ENCODE measurements at regions not wholly inside any gene's neighbourhood (a gene's known extent, or its start where the extent isn't known, plus 50 kb on each side); places are given as distances from the start of the nearest gene placed in this dataset.
"Not testable (repeated sequence)": the region's sequence is repeated elsewhere in the genome, so short reads cannot be mapped to it uniquely, and the experiment has no call there.

DNA sequence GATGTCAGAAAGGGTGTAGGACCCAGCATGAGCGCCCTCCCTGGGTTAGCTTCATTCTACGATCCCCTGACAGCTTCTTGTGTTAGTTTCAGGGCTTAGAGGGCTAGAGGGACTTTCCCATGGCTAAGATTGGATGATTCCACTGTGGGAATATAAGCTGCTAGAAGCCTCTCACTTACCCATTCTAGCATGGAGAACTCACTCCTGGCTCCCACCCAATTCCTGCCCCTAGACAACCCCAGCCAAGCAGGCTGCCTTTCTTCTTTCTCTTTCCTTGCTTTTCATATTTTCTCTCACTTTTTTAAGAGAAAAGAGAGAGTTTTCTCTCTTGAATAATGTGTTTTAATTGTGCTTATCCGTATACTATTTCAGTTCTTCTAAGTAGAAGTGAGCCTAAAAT lies 335.1 kb upstream of the CNTN6 start:
- ChIA-PET CTCF (no interaction called here), POLR2A (no interaction called here)
- H3K27me3 Mint-ChIP-seq (ENCODE audit: low read depth) = no peaks in the 10 kb centered on the region; the same call in 1 of the 2 replicates
- H3K9me3 Mint-ChIP-seq = peaks cover 62% of the 10 kb centered on the region
- H3K4me1 Mint-ChIP-seq = no peaks in the 10 kb centered on the region
- DNase-seq (ENCODE audit: low spot score) (no peak), ATAC-seq (no peak)
- TF ChIP-seq MAX (CRISPR knock-in tag; IDR thresholded peaks at IDR 0.05) = no peak
- no peak for TF ChIP-seq HMGA2 (CRISPR knock-in tag; IDR thresholded peaks at IDR 0.05)
- TF ChIP-seq ZNF396 (CRISPR knock-in tag; IDR thresholded peaks at IDR 0.05; ENCODE audit: borderline replicate concordance) = no peak
- no peak for TF ChIP-seq ELF4 (CRISPR knock-in tag; IDR thresholded peaks at IDR 0.05; ENCODE audit: low read depth)
- TF ChIP-seq, protein P1, sequence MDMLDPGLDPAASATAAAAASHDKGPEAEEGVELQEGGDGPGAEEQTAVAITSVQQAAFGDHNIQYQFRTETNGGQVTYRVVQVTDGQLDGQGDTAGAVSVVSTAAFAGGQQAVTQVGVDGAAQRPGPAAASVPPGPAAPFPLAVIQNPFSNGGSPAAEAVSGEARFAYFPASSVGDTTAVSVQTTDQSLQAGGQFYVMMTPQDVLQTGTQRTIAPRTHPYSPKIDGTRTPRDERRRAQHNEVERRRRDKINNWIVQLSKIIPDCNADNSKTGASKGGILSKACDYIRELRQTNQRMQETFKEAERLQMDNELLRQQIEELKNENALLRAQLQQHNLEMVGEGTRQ (CRISPR knock-in tag; IDR thresholded peaks at IDR 0.05) = no peak
- TF ChIP-seq ZNF281 (CRISPR knock-in tag; IDR thresholded peaks at IDR 0.05) = no peak
- TF ChIP-seq ETV6 (CRISPR knock-in tag; IDR thresholded peaks at IDR 0.05) = no peak
- no peak for TF ChIP-seq GRHL2 (CRISPR knock-in tag; IDR thresholded peaks at IDR 0.05; ENCODE audit: insufficient replicate concordance, severe bottlenecking)
- TF ChIP-seq ZNF232 (CRISPR knock-in tag; IDR thresholded peaks at IDR 0.05) = no peak
- no peak for TF ChIP-seq TCF7 (CRISPR knock-in tag; IDR thresholded peaks at IDR 0.05; ENCODE audit: low read depth)
- TF ChIP-seq CREB1 (CRISPR knock-in tag; IDR thresholded peaks at IDR 0.05) = no peak
- no peak overlapping the region for H3K4me3 Mint-ChIP-seq
- H3K27ac Mint-ChIP-seq = no peak overlapping the region
- peaks cover 54% of the 10 kb centered on the region for H3K36me3 Mint-ChIP-seq

GRCh38 chr3:759106-759505 lies 333.7 kb upstream of the CNTN6 start:
- Mint-ChIP-seq H3K36me3 (peaks cover 47% of the 10 kb centered on the region), H3K27ac (no peak overlapping the region), H3K27me3 (ENCODE audit: low read depth) (no peaks in the 10 kb centered on the region; the same call in 1 of the 2 replicates), H3K9me3 (peaks cover 57% of the 10 kb centered on the region), H3K4me3 (no peak overlapping the region), H3K4me1 (no peaks in the 10 kb centered on the region)
- POLR2A ChIA-PET = no interaction called here
- DNase-seq (ENCODE audit: low spot score) (no peak), ATAC-seq (no peak)
- TF ChIP-seq EMX1 (CRISPR knock-in tag; IDR thresholded peaks at IDR 0.05) = no peak
- no peak for TF ChIP-seq HMGXB4 (CRISPR knock-in tag; IDR thresholded peaks at IDR 0.05)
- no peak for TF ChIP-seq NFYB (CRISPR knock-in tag; conservative IDR thresholded peaks at IDR 0.05; ENCODE audit: low read depth)
- TF ChIP-seq NFE2L1 (CRISPR knock-in tag; IDR thresholded peaks at IDR 0.05) = no peak
- CTCF ChIA-PET = no interaction called here

- H3K27me3 Mint-ChIP-seq (ENCODE audit: low read depth); H3K27ac Mint-ChIP-seq; POLR2A ChIA-PET; DNase-seq (ENCODE audit: low spot score); ATAC-seq; H3K4me1 Mint-ChIP-seq; H3K4me3 Mint-ChIP-seq; CTCF ChIA-PET: not testable (repeated sequence)
- Mint-ChIP-seq H3K9me3 (peaks cover 82% of the 10 kb centered on the region), H3K36me3 (peaks cover 62% of the 10 kb centered on the region)
Observed at GRCh38 chr3:773433-773832, 319.4 kb upstream of the CNTN6 start.

Data from WTC11 (cell line).